ENCODE measurements at regions not wholly inside any gene's neighbourhood (a gene's known extent, or its start where the extent isn't known, plus 50 kb on each side); places are given as distances from the start of the nearest gene placed in this dataset.
"Not testable (repeated sequence)": the region's sequence is repeated elsewhere in the genome, so short reads cannot be mapped to it uniquely, and the experiment has no call there.

DNA sequence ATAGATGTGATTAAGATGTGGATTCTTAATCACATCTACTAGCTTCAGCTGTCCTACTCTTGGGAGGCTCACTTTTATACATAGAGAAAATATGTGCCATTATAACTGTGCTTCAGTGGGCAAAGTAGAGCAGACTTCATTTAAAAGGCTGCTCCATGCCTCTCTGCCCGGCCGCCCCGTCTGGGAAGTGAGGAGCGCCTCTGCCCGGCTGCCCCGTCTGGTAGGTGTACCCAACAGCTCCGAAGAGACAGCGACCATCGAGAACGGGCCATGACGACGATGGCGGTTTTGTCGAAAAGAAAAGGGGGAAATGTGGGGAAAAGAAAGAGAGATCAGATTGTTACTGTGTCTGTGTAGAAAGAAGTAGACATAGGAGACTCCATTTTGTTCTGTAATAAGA is 126.4 kb downstream of the TMX1 start:
- H4K91ac ChIP-seq (replicated peaks; ENCODE audit: insufficient read length, low read length); H3K4me2 ChIP-seq (ENCODE audit: insufficient read depth in 1 of 2, low read depth in 2 of 2, low read length in 2 of 2); H3K23me2 ChIP-seq (ENCODE audit: low read depth, low read length); POLR2A ChIA-PET (ENCODE audit: partially characterized antibody); H3K27ac ChIP-seq (ENCODE audit: low read depth, low read length); H2BK20ac ChIP-seq (ENCODE audit: low read length); H2AK5ac ChIP-seq (ENCODE audit: low read depth, low read length); H2BK120ac ChIP-seq (replicated peaks; ENCODE audit: low read depth, low read length); H3K4me3 ChIP-seq (ENCODE audit: extremely low read depth in 1 of 4, insufficient read depth in 2 of 4, low read depth in 3 of 4, low read length in 4 of 4); DNase-seq (ENCODE audit: low read depth in 1 of 2, low spot score in 2 of 2); H3K79me1 ChIP-seq (ENCODE audit: low read depth, low read length); H3K9me3 ChIP-seq (ENCODE audit: insufficient read depth in 2 of 2, low read depth in 1 of 2, low read length in 1 of 2); H3K4me1 ChIP-seq (replicated peaks in 1 of 4; ENCODE audit: control insufficient read depth in 3 of 4, insufficient read depth in 4 of 4, low read length in 3 of 4); H2BK5ac ChIP-seq (ENCODE audit: low read depth, low read length); H3K18ac ChIP-seq (ENCODE audit: extremely low read depth, low read length); H2BK15ac ChIP-seq (ENCODE audit: low read length); H2BK12ac ChIP-seq (ENCODE audit: low read depth, low read length); H3K27me3 ChIP-seq (replicated peaks in 1 of 4; ENCODE audit: control insufficient read depth in 3 of 4, extremely low read depth in 1 of 4, insufficient read depth in 3 of 4, low read length in 3 of 4); H3K79me2 ChIP-seq (ENCODE audit: control insufficient read depth in 1 of 2, insufficient read depth in 2 of 2, low read length in 2 of 2); H4K8ac ChIP-seq (ENCODE audit: extremely low read depth, insufficient read depth, low read length); H3K36me3 ChIP-seq (ENCODE audit: control insufficient read depth in 2 of 4, insufficient read depth in 4 of 4, low read length in 3 of 4); H3K23ac ChIP-seq (ENCODE audit: insufficient read length); H3K56ac ChIP-seq (replicated peaks; ENCODE audit: insufficient read length, low read depth, low read length); H2AFZ ChIP-seq (ENCODE audit: low read length); H4K5ac ChIP-seq (ENCODE audit: insufficient read length, low read depth, low read length); FAIRE-seq; H4K20me1 ChIP-seq (replicated peaks in 1 of 2; ENCODE audit: control insufficient read depth in 1 of 2, insufficient read depth in 2 of 2, low read length in 2 of 2); H3K4ac ChIP-seq (replicated peaks; ENCODE audit: insufficient read length, low read depth, low read length); H3K9ac ChIP-seq (replicated peaks in 1 of 4; ENCODE audit: extremely low read depth in 1 of 4, low read depth in 3 of 4, low read length in 3 of 4); CTCF ChIA-PET (ENCODE audit: partially characterized antibody); H3K14ac ChIP-seq (ENCODE audit: insufficient read length): not testable (repeated sequence)
- 88% methylated on average over 6 of the region's 14 CpGs; no CpG with 5 or more reads in 1 of the 2 experiments for WGBS, 2 experiments (ENCODE audit: extremely low coverage in 1 of 2, insufficient coverage in 1 of 2, insufficient read length in 1 of 2, insufficient replicate concordance in 2 of 2, low coverage in 1 of 2, low lambda C conversion rate in 2 of 2, missing lambda C conversion rate in 1 of 2)

Measured in H1 (cell line).